ENCODE measurements at regions not wholly inside any gene's neighbourhood (a gene's known extent, or its start where the extent isn't known, plus 50 kb on each side); places are given as distances from the start of the nearest gene placed in this dataset.
"Not testable (repeated sequence)": the region's sequence is repeated elsewhere in the genome, so short reads cannot be mapped to it uniquely, and the experiment has no call there.

- no peaks in the 10 kb centered on the region for H3K36me3 ChIP-seq (ENCODE audit: control insufficient read depth, insufficient read depth, low read length)
- WGBS (ENCODE audit: insufficient coverage): 50% methylated on average over 3 of the region's 4 CpGs
- H3K27me3 ChIP-seq (ENCODE audit: control insufficient read depth, insufficient read depth, low read length): no peaks in the 10 kb centered on the region
- no peaks in the 10 kb centered on the region for H3K9me3 ChIP-seq (replicated peaks; ENCODE audit: control insufficient read depth, low read depth, low read length)
- no peak overlapping the region for H3K4me3 ChIP-seq (ENCODE audit: low read length)
- H3K27ac ChIP-seq (ENCODE audit: low read length): no peak overlapping the region
- H3K4me1 ChIP-seq (ENCODE audit: control insufficient read depth, insufficient read depth, low read length): peaks cover 4% of the 10 kb centered on the region
- DNase-seq: peak; percentile 35
Observed at GRCh38 chr2:65602603-65603235, 170.3 kb upstream of the SPRED2 start.

- H3K27me3 ChIP-seq (ENCODE audit: control insufficient read depth, insufficient read depth, low read length); H3K36me3 ChIP-seq (ENCODE audit: control insufficient read depth, insufficient read depth, low read length); H3K4me3 ChIP-seq (ENCODE audit: low read length); H3K9me3 ChIP-seq (replicated peaks; ENCODE audit: control insufficient read depth, low read depth, low read length); H3K4me1 ChIP-seq (ENCODE audit: control insufficient read depth, insufficient read depth, low read length); H3K27ac ChIP-seq (ENCODE audit: low read length); DNase-seq: not testable (repeated sequence)
- WGBS (ENCODE audit: insufficient coverage): no CpG with 5 or more reads among the region's 33 CpGs
Observed at GRCh38 chr2:65600871-65601270, 168.5 kb upstream of the SPRED2 start.

- not testable (repeated sequence) for H3K27me3 ChIP-seq (ENCODE audit: control insufficient read depth, insufficient read depth, low read length); H3K36me3 ChIP-seq (ENCODE audit: control insufficient read depth, insufficient read depth, low read length); H3K4me1 ChIP-seq (ENCODE audit: control insufficient read depth, insufficient read depth, low read length); H3K9me3 ChIP-seq (replicated peaks; ENCODE audit: control insufficient read depth, low read depth, low read length); H3K4me3 ChIP-seq (ENCODE audit: low read length); DNase-seq; H3K27ac ChIP-seq (ENCODE audit: low read length)
- no CpG with 5 or more reads among the region's 26 CpGs for WGBS (ENCODE audit: insufficient coverage)
Observed at GRCh38 chr2:65600351-65600750, 168.0 kb upstream of the SPRED2 start.

GRCh38 chr2:65599693-65600092 is 167.3 kb upstream of the SPRED2 start:
- DNase-seq: no peak
- no CpG with 5 or more reads among the region's 6 CpGs for WGBS (ENCODE audit: insufficient coverage)
- no peak overlapping the region for H3K27ac ChIP-seq (ENCODE audit: low read length)
- H3K9me3 ChIP-seq (replicated peaks; ENCODE audit: control insufficient read depth, low read depth, low read length): no peaks in the 10 kb centered on the region
- no peak overlapping the region for H3K4me3 ChIP-seq (ENCODE audit: low read length)
- H3K36me3 ChIP-seq (ENCODE audit: control insufficient read depth, insufficient read depth, low read length): no peaks in the 10 kb centered on the region
- no peaks in the 10 kb centered on the region for H3K27me3 ChIP-seq (ENCODE audit: control insufficient read depth, insufficient read depth, low read length)
- no peaks in the 10 kb centered on the region for H3K4me1 ChIP-seq (ENCODE audit: control insufficient read depth, insufficient read depth, low read length)

- H3K27me3 ChIP-seq (ENCODE audit: control insufficient read depth, insufficient read depth, low read length): no peaks in the 10 kb centered on the region
- H3K4me1 ChIP-seq (ENCODE audit: control insufficient read depth, insufficient read depth, low read length): no peaks in the 10 kb centered on the region
- no peaks in the 10 kb centered on the region for H3K36me3 ChIP-seq (ENCODE audit: control insufficient read depth, insufficient read depth, low read length)
- no peak overlapping the region for H3K27ac ChIP-seq (ENCODE audit: low read length)
- H3K4me3 ChIP-seq (ENCODE audit: low read length): no peak overlapping the region
- no CpG with 5 or more reads among the region's 1 CpG for WGBS (ENCODE audit: insufficient coverage)
- DNase-seq: no peak
- no peaks in the 10 kb centered on the region for H3K9me3 ChIP-seq (replicated peaks; ENCODE audit: control insufficient read depth, low read depth, low read length)
Observed at GRCh38 chr2:65598996-65599395, 166.6 kb upstream of the SPRED2 start.

- Histone ChIP-seq H3K9me3 (replicated peaks; ENCODE audit: control insufficient read depth, low read depth, low read length) (no peaks in the 10 kb centered on the region), H3K27ac (ENCODE audit: low read length) (no peak overlapping the region), H3K4me1 (ENCODE audit: control insufficient read depth, insufficient read depth, low read length) (no peaks in the 10 kb centered on the region), H3K36me3 (ENCODE audit: control insufficient read depth, insufficient read depth, low read length) (no peaks in the 10 kb centered on the region), H3K4me3 (ENCODE audit: low read length) (no peak overlapping the region), H3K27me3 (ENCODE audit: control insufficient read depth, insufficient read depth, low read length) (no peaks in the 10 kb centered on the region)
- WGBS (ENCODE audit: insufficient coverage): no CpG with 5 or more reads among the region's 4 CpGs
- DNase-seq: no peak
Observed at GRCh38 chr2:65598264-65598663, 165.9 kb upstream of the SPRED2 start.

GRCh38 chr2:65595630-65596029 is 163.2 kb upstream of the SPRED2 start:
- H3K27me3 ChIP-seq (ENCODE audit: control insufficient read depth, insufficient read depth, low read length): no peaks in the 10 kb centered on the region
- no peak overlapping the region for H3K27ac ChIP-seq (ENCODE audit: low read length)
- no peaks in the 10 kb centered on the region for H3K36me3 ChIP-seq (ENCODE audit: control insufficient read depth, insufficient read depth, low read length)
- no peak for DNase-seq
- H3K9me3 ChIP-seq (replicated peaks; ENCODE audit: control insufficient read depth, low read depth, low read length): no peaks in the 10 kb centered on the region
- H3K4me3 ChIP-seq (ENCODE audit: low read length): no peak overlapping the region
- no peaks in the 10 kb centered on the region for H3K4me1 ChIP-seq (ENCODE audit: control insufficient read depth, insufficient read depth, low read length)

- no peak for DNase-seq
- no peaks in the 10 kb centered on the region for H3K4me1 ChIP-seq (ENCODE audit: control insufficient read depth, insufficient read depth, low read length)
- H3K27me3 ChIP-seq (ENCODE audit: control insufficient read depth, insufficient read depth, low read length): no peaks in the 10 kb centered on the region
- H3K9me3 ChIP-seq (replicated peaks; ENCODE audit: control insufficient read depth, low read depth, low read length): no peaks in the 10 kb centered on the region
- no peak overlapping the region for H3K4me3 ChIP-seq (ENCODE audit: low read length)
- H3K36me3 ChIP-seq (ENCODE audit: control insufficient read depth, insufficient read depth, low read length): no peaks in the 10 kb centered on the region
- no peak overlapping the region for H3K27ac ChIP-seq (ENCODE audit: low read length)
Observed at GRCh38 chr2:65594150-65594549, 161.8 kb upstream of the SPRED2 start.

- no peak for DNase-seq
- H3K27ac ChIP-seq (ENCODE audit: low read length): no peak overlapping the region
- H3K36me3 ChIP-seq (ENCODE audit: control insufficient read depth, insufficient read depth, low read length): no peaks in the 10 kb centered on the region
- 100% methylated on average over 1 of the region's 2 CpGs for WGBS (ENCODE audit: insufficient coverage)
- no peaks in the 10 kb centered on the region for H3K9me3 ChIP-seq (replicated peaks; ENCODE audit: control insufficient read depth, low read depth, low read length)
- H3K4me3 ChIP-seq (ENCODE audit: low read length): no peak overlapping the region
- H3K27me3 ChIP-seq (ENCODE audit: control insufficient read depth, insufficient read depth, low read length): no peaks in the 10 kb centered on the region
- H3K4me1 ChIP-seq (ENCODE audit: control insufficient read depth, insufficient read depth, low read length): no peaks in the 10 kb centered on the region
Observed at GRCh38 chr2:65589667-65590066, 157.3 kb upstream of the SPRED2 start.

- no peaks in the 10 kb centered on the region for H3K27me3 ChIP-seq (ENCODE audit: control insufficient read depth, insufficient read depth, low read length)
- 95% methylated on average over 2 of the region's 4 CpGs for WGBS (ENCODE audit: insufficient coverage)
Observed at GRCh38 chr2:65587779-65588178, 155.4 kb upstream of the SPRED2 start.

GRCh38 chr2:65586516-65586915 is 154.1 kb upstream of the SPRED2 start:
- Histone ChIP-seq H3K27ac (ENCODE audit: low read length) (no peak overlapping the region), H3K4me1 (ENCODE audit: control insufficient read depth, insufficient read depth, low read length) (no peaks in the 10 kb centered on the region), H3K9me3 (replicated peaks; ENCODE audit: control insufficient read depth, low read depth, low read length) (no peaks in the 10 kb centered on the region), H3K36me3 (ENCODE audit: control insufficient read depth, insufficient read depth, low read length) (no peaks in the 10 kb centered on the region), H3K4me3 (ENCODE audit: low read length) (no peak overlapping the region), H3K27me3 (ENCODE audit: control insufficient read depth, insufficient read depth, low read length) (no peaks in the 10 kb centered on the region)
- WGBS (ENCODE audit: insufficient coverage): 73% methylated on average over 3 of the region's 4 CpGs
- DNase-seq: no peak

More at GRCh38 chr2:65587779-65588178, 155.4 kb upstream of the SPRED2 start:
- Histone ChIP-seq H3K4me3 (ENCODE audit: low read length) (no peak overlapping the region), H3K36me3 (ENCODE audit: control insufficient read depth, insufficient read depth, low read length) (no peaks in the 10 kb centered on the region), H3K27ac (ENCODE audit: low read length) (no peak overlapping the region), H3K4me1 (ENCODE audit: control insufficient read depth, insufficient read depth, low read length) (no peaks in the 10 kb centered on the region), H3K9me3 (replicated peaks; ENCODE audit: control insufficient read depth, low read depth, low read length) (no peaks in the 10 kb centered on the region)
- no peak for DNase-seq

All from muscle of leg (tissue), 3 donors.